Spleen (tissue), 11 donors: ENCODE measurements at regions not wholly inside any gene's neighbourhood (a gene's known extent, or its start where the extent isn't known, plus 50 kb on each side); places are given as distances from the start of the nearest gene placed in this dataset.

ENCODE experiments used
- DNase-seq: peaks from one replicate; pipeline ENCODE4 v3.0.0-alpha.2; 2020
- H3K27ac ChIP-seq, 8 donors: fragments of 200-600 bp; sonication (generic) in 7 of 8; 1 replicate in 4 of 8; 2 replicates in 4 of 8; pipeline versions ENCODE4 v1.5.0 to v1.8.0; 2016 to 2021; ENCODE audit warnings: inconsistent platforms in 4 of 8, mild to moderate bottlenecking in 4 of 8, moderate library complexity in 1 of 8
- H3K27me3 ChIP-seq, 7 donors: fragments of 200-600 bp; sonication (generic) in 6 of 7; replicated peaks in 1 of 7; 1 replicate in 4 of 7; 2 replicates in 3 of 7; pipeline versions ENCODE4 v1.5.0 to v1.8.0; 2016 to 2021; ENCODE audit warnings: inconsistent platforms in 3 of 7, mild to moderate bottlenecking in 1 of 7
- H3K36me3 ChIP-seq, 6 donors: fragments of 200-600 bp; sonication (generic) in 5 of 6; 1 replicate in 4 of 6; 2 replicates in 2 of 6; pipeline versions ENCODE4 v1.5.0 to v1.8.0; 2016 to 2021; ENCODE audit warnings: inconsistent platforms in 2 of 6
- H3K4me1 ChIP-seq, 6 donors: fragments of 200-600 bp; sonication (generic) in 5 of 6; 1 replicate in 3 of 6; 2 replicates in 3 of 6; pipeline versions ENCODE4 v1.5.0 to v1.8.0; 2016 to 2021; ENCODE audit warnings: inconsistent platforms in 3 of 6
- H3K4me3 ChIP-seq, 8 donors: fragments of 200-600 bp; sonication (generic) in 7 of 8; 1 replicate in 4 of 8; 2 replicates in 4 of 8; pipeline versions ENCODE4 v1.5.0 to v1.8.0; 2016 to 2021; ENCODE audit warnings: inconsistent platforms in 4 of 8, mild to moderate bottlenecking in 4 of 8, moderate library complexity in 2 of 8
- H3K9me3 ChIP-seq, 8 donors: fragments of 200-600 bp; sonication (generic) in 7 of 8; 1 replicate in 4 of 8; 2 replicates in 4 of 8; pipeline versions ENCODE4 v1.5.0 to v1.8.0; 2016 to 2021; ENCODE audit warnings: inconsistent platforms in 4 of 8
- POLR2A ChIP-seq, 3 donors: fragments of 450-650 bp; IDR thresholded peaks; one replicate each; pipeline ENCODE4 v1.5.1; 2017; ENCODE audit warnings: antibody characterized with exemption in 3 of 3, mild to moderate bottlenecking in 1 of 3
- POLR2AphosphoS5 ChIP-seq, 3 donors: sonication (generic); formaldehyde crosslinking; IDR thresholded peaks; one replicate each; pipeline ENCODE4 v1.5.1; 2017; ENCODE audit warnings: antibody characterized with exemption in 3 of 3
- WGBS, 5 donors: extraction: QIAGEN DNeasy Blood & Tissue Kit in 3 of 5; methylation state at CpG; one replicate each; pipeline versions ENCODE4 v1.1.5 to v1.1.7; 2013 to 2018; 5-methylcytosine and 5-hydroxymethylcytosine counted together
- intact Hi-C: fragments of 100-400 bp; cut with DNase I; formaldehyde crosslinking; loops from one replicate; pipeline ENCODE4 v1.15.0; 2023; ENCODE audit warnings: low total_unique reads
- TF ChIP-seq, protein P1 (sequence below), 11 experiments: fragments of 200-600 bp in 7 of 11; fragments of 450-650 bp in 4 of 11; sonication (generic) in 4 of 11; IDR thresholded peaks in 8 of 11; conservative IDR thresholded peaks in 3 of 11; 1 replicate in 7 of 11; 2 replicates in 4 of 11; pipeline versions ENCODE4 v1.4.0 to v1.8.0; 2016 to 2021; ENCODE audit warnings: antibody characterized with exemption in 11 of 11, inconsistent platforms in 4 of 11, mild to moderate bottlenecking in 1 of 11
- donor health status: healthy with polysubstance abuse.
- donor health status: DM: no; HTN: no; CAD: no; lungs with moderate emphysema.
- donor health status: DM: no; HTN: no; CAD: no.
- donor health status: Bipolar disorder and iron deficiency.
- donor health status: healthy.
- donor health status: DM: no; HTN: no; CAD: no.
- donor health status: DM: yes; HTN: yes; CAD: no.

DNA sequence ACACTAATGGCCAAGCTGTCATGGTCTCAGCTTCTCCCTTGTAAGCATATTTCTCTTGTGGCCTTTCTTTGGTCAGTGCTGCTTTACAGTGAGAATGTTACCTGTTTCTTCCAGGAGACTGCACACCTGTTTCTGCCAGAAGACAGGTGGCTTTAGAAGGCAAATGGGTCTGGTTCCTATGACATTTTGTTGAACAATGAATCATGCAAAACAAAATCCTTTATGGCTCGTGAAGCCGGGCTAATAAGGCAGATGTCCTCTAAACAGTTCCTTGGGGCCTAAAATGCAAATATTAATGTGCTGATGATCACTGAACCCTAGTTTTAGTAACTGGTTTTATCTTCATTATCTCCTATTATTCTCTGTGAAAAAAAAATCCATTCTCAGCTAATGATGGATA is 927.6 kb downstream of the GALC start:
- H3K4me3 ChIP-seq, result no peak overlapping the region
- no peak overlapping the region for H3K27ac ChIP-seq
- WGBS, 5 donors, result 81 to 88% (median 86%) methylated on average over 2 of the region's 2 CpGs
- TF ChIP-seq, protein P1, sequence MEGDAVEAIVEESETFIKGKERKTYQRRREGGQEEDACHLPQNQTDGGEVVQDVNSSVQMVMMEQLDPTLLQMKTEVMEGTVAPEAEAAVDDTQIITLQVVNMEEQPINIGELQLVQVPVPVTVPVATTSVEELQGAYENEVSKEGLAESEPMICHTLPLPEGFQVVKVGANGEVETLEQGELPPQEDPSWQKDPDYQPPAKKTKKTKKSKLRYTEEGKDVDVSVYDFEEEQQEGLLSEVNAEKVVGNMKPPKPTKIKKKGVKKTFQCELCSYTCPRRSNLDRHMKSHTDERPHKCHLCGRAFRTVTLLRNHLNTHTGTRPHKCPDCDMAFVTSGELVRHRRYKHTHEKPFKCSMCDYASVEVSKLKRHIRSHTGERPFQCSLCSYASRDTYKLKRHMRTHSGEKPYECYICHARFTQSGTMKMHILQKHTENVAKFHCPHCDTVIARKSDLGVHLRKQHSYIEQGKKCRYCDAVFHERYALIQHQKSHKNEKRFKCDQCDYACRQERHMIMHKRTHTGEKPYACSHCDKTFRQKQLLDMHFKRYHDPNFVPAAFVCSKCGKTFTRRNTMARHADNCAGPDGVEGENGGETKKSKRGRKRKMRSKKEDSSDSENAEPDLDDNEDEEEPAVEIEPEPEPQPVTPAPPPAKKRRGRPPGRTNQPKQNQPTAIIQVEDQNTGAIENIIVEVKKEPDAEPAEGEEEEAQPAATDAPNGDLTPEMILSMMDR (IDR thresholded peaks at IDR 0.05 in 8 of 11, conservative IDR thresholded peaks at IDR 0.05 in 3 of 11), result no peak
- no peak for TF ChIP-seq POLR2A (IDR thresholded peaks at IDR 0.05)
- no peak for TF ChIP-seq POLR2AphosphoS5 (IDR thresholded peaks at IDR 0.05)
- H3K4me1 ChIP-seq, result no peaks in the 10 kb centered on the region
- H3K9me3 ChIP-seq, result no peaks in the 10 kb centered on the region
- intact Hi-C loops, result no loop called here
- H3K36me3 ChIP-seq, result no peaks in the 10 kb centered on the region
- no peaks in the 10 kb centered on the region for H3K27me3 ChIP-seq
- no peak for DNase-seq

DNA sequence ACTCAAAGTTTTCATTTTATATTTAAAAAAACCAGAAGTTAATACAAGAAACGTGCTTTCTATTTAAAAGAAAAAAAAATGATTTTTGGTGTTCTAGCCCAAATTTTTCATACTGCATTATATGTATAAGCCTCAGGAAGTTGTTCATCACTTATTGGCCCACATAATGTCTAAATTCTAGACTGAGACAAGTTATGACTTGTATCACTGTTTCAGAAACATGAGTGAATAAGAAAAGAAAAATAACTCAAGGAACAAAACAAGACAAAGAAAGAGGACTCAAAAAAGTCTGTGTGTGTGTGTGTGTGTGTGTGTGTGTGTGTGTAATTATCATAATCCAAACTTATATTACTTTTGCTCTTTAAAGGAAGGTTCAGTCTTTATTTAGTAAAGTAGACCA is 929.8 kb downstream of the GALC start:
- no peak overlapping the region for H3K4me3 ChIP-seq
- no peak for DNase-seq
- TF ChIP-seq POLR2AphosphoS5 (IDR thresholded peaks at IDR 0.05), result no peak
- TF ChIP-seq, protein P1 (IDR thresholded peaks at IDR 0.05 in 8 of 11, conservative IDR thresholded peaks at IDR 0.05 in 3 of 11), result no peak
- TF ChIP-seq POLR2A (IDR thresholded peaks at IDR 0.05), result no peak
- no peaks in the 10 kb centered on the region for H3K36me3 ChIP-seq
- H3K4me1 ChIP-seq, result no peaks in the 10 kb centered on the region
- H3K9me3 ChIP-seq, result no peaks in the 10 kb centered on the region
- no peak overlapping the region for H3K27ac ChIP-seq
- 65 to 81% (median 79%) methylated on average over 1 of the region's 1 CpG for WGBS, 5 donors
- no peaks in the 10 kb centered on the region for H3K27me3 ChIP-seq
- intact Hi-C loops, result no loop called here

DNA sequence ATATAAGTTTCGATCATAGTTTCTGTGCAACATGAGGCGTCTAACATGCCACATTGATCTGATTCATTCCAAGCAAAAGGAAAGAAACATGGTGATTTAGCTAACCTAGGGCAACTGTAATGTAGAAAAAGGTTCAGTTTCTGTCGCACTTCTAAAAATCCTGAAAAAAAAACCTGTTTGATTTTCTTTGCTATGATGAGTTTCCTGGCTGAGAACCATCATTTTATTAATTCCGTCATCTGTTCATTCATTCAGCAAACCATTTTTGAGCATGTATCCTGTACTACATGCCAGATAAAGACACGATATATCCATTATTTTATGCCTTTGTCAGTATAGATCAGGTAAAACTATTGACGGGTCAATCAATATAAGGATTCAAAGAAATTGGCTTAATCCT is 932.6 kb downstream of the GALC start:
- intact Hi-C loops, result no loop called here
- Histone ChIP-seq H3K9me3 (no peaks in the 10 kb centered on the region), H3K27me3 (no peaks in the 10 kb centered on the region), H3K36me3 (no peaks in the 10 kb centered on the region), H3K4me1 (no peaks in the 10 kb centered on the region), H3K27ac (no peak overlapping the region), H3K4me3 (no peak overlapping the region)
- no peak for TF ChIP-seq POLR2AphosphoS5 (IDR thresholded peaks at IDR 0.05)
- no peak for DNase-seq
- 89 to 93% (median 91%) methylated on average over 6 of the region's 6 CpGs for WGBS, 5 donors

DNA sequence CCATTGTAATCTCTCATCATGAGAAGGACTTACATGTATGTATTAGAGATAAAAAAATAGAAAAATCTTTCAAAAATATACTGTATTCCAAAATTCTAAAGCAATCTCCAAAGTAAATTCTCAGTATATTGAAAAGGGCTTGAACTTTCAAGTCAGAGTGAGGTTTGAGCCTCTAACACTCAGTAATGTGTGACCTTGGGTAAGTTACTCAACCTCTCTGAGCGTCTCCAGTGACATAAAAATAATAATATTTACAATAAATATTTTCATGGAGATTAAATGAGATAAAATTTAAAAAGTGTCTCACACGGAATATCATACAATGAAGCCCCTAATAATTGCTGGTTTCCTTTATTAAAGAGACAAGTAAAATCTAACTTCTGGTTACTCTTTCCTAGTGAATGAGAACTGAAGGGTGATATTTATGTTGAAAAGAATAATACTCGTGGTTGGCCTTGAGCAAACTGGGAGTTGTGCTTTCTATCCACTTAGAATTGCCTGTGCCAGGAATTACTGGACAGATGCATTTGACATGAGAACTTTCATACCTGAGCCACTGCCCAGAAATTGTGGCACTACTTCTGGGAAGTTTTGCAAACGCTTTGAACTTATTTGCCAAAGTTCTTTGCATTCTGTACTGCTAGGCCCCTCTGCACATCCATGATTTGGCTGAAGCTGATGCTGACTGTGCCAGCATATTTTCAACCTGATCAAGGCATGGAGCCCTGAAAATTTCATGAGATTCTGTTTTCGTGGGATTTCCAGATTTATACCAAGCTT is 933.7 kb downstream of the GALC start:
- no peak for TF ChIP-seq POLR2A (IDR thresholded peaks at IDR 0.05)
- TF ChIP-seq, protein P1 (IDR thresholded peaks at IDR 0.05 in 8 of 11, conservative IDR thresholded peaks at IDR 0.05 in 3 of 11), result no peak
- TF ChIP-seq POLR2AphosphoS5 (IDR thresholded peaks at IDR 0.05), result no peak
- Histone ChIP-seq H3K36me3 (no peaks in the 10 kb centered on the region), H3K4me3 (no peak overlapping the region), H3K9me3 (no peaks in the 10 kb centered on the region), H3K27ac (no peak overlapping the region), H3K4me1 (no peaks in the 10 kb centered on the region), H3K27me3 (no peaks in the 10 kb centered on the region)
- WGBS, 5 donors, result 64 to 82% (median 73%) methylated on average over 5 of the region's 5 CpGs
- intact Hi-C loops, result no loop called here
- DNase-seq, result no peak
